SK-N-SH (cell line): ENCODE measurements at regions not wholly inside any gene's neighbourhood (a gene's known extent, or its start where the extent isn't known, plus 50 kb on each side); places are given as distances from the start of the nearest gene placed in this dataset.

ENCODE experiments used
- CTCF ChIA-PET: fragments of 300-600, 350-600 bp; formaldehyde crosslinking; extraction: SDS; loops from one replicate; lab custom pipeline; 2021; lab: Yijun Ruan, JAX
- POLR2A ChIA-PET: fragments of 350-600 bp; sonication (Branson Sonifier 250); formaldehyde crosslinking; extraction: SDS; loops from one replicate; lab custom pipeline; 2020; ENCODE audit warnings: antibody characterized with exemption, inconsistent platforms; lab: Yijun Ruan, JAX
- DNase-seq: peaks from one replicate; pipeline ENCODE4 v3.0.0; 2012
- H2AFZ ChIP-seq: fragments of 200-600 bp; sonication (generic); 2 replicates; pipeline ENCODE4 v1.8.1; 2016; ENCODE audit warnings: antibody characterized with exemption, mild to moderate bottlenecking, low read depth
- H3F3A ChIP-seq: fragments of 200-600 bp; sonication (generic); replicated peaks from 2 replicates; pipeline ENCODE3; 2016; ENCODE audit warnings: antibody characterized with exemption, mild to moderate bottlenecking; ENCODE audit not compliant: insufficient read depth
- H3K27ac ChIP-seq, 2 experiments: fragments of 200-500 bp in 1 of 2; fragments of 200-600 bp in 1 of 2; sonication (Bioruptor generic) in 1 of 2; sonication (generic), shearing (Covaris generic) in 1 of 2; 2 replicates each; pipeline versions ENCODE4 v1.5.1 to v1.6.1; 2014 to 2016; ENCODE audit warnings: low read depth in 2 of 2, inconsistent platforms in 1 of 2, low read length in 1 of 2, mild to moderate bottlenecking in 1 of 2, mixed read lengths in 1 of 2
- H3K27me3 ChIP-seq: fragments of 200-600 bp; sonication (generic), shearing (Covaris generic); 2 replicates; pipeline ENCODE4 v1.6.1; 2016; ENCODE audit warnings: mixed run types; ENCODE audit not compliant: insufficient read depth
- H3K36me3 ChIP-seq, 2 experiments: fragments of 200-500 bp in 1 of 2; fragments of 200-600 bp in 1 of 2; sonication (Bioruptor generic) in 1 of 2; sonication (generic) in 1 of 2; replicated peaks in 1 of 2; 2 replicates each; pipeline versions ENCODE3 to v1.5.1; 2014 to 2016; ENCODE audit warnings: low read length in 1 of 2, mild to moderate bottlenecking in 1 of 2; ENCODE audit not compliant: insufficient read depth in 2 of 2, control insufficient read depth in 1 of 2
- H3K4me1 ChIP-seq, 2 experiments: fragments of 200-500 bp in 1 of 2; fragments of 200-600 bp in 1 of 2; sonication (Bioruptor generic) in 1 of 2; sonication (generic), shearing (Covaris generic) in 1 of 2; 2 replicates each; pipeline versions ENCODE4 v1.5.1 to v1.6.1; 2014 to 2016; ENCODE audit warnings: low read depth in 1 of 2, low read length in 1 of 2, mixed run types in 1 of 2; ENCODE audit not compliant: insufficient read depth in 2 of 2, control insufficient read depth in 1 of 2
- H3K4me2 ChIP-seq: fragments of 200-600 bp; sonication (generic), shearing (Covaris generic); 2 replicates; pipeline ENCODE4 v1.6.1; 2017; ENCODE audit warnings: mixed run types
- H3K4me3 ChIP-seq, 2 experiments: fragments of 200-500 bp in 1 of 2; fragments of 200-600 bp in 1 of 2; sonication (Bioruptor generic) in 1 of 2; sonication (generic), shearing (Covaris generic) in 1 of 2; 2 replicates each; pipeline versions ENCODE4 v1.5.1 to v1.8.1; 2014 to 2016; ENCODE audit warnings: low read depth in 2 of 2, inconsistent platforms in 1 of 2, low read length in 1 of 2, mild to moderate bottlenecking in 1 of 2, mixed read lengths in 1 of 2, moderate library complexity in 1 of 2
- H3K79me2 ChIP-seq: fragments of 200-600 bp; sonication (generic); 2 replicates; pipeline ENCODE4 v1.8.1; 2017; ENCODE audit warnings: mild to moderate bottlenecking; ENCODE audit not compliant: insufficient read depth
- H3K9ac ChIP-seq: fragments of 200-600 bp; sonication (generic); 2 replicates; pipeline ENCODE4 v1.6.1; 2017; ENCODE audit warnings: mixed run types
- H3K9me2 ChIP-seq: fragments of 200-600 bp; sonication (generic); 2 replicates; pipeline ENCODE4 v1.6.1; 2017; ENCODE audit warnings: mixed run types
- H3K9me3 ChIP-seq: fragments of 200-600 bp; sonication (generic); 2 replicates; pipeline ENCODE4 v1.6.1; 2017; ENCODE audit warnings: mixed run types, mild to moderate bottlenecking, moderate library complexity
- H4K20me1 ChIP-seq: fragments of 200-600 bp; sonication (generic); 2 replicates; pipeline ENCODE4 v1.6.1; 2017; ENCODE audit warnings: mild to moderate bottlenecking, mixed run types; ENCODE audit not compliant: insufficient read depth
- CHD2 ChIP-seq: fragments of 150-350 bp; IDR thresholded peaks from 2 replicates; pipeline ENCODE4 v1.6.1; 2018; ENCODE audit warnings: low read length; ENCODE audit not compliant: partially characterized antibody
- ELF1 ChIP-seq: IDR thresholded peaks from 2 replicates; pipeline ENCODE4 v1.4.0; 2012
- EP300 ChIP-seq, 2 experiments: IDR thresholded peaks; 2 replicates each; pipeline versions ENCODE4 v1.4.0 to v1.6.1; 2012; ENCODE audit warnings: borderline replicate concordance in 1 of 2, low read depth in 1 of 2, low read length in 1 of 2
- EZH2phosphoT487 ChIP-seq: fragments of 200-600 bp; sonication (generic); IDR thresholded peaks from 2 replicates; pipeline ENCODE4 v1.6.1; 2017; ENCODE audit warnings: low read depth, mixed run types, mild to moderate bottlenecking, antibody characterized with exemption, moderate library complexity, borderline replicate concordance
- FOSL2 ChIP-seq: IDR thresholded peaks from 2 replicates; pipeline ENCODE4 v1.4.0; 2012; ENCODE audit warnings: low read depth, mild to moderate bottlenecking, moderate library complexity, borderline replicate concordance
- FOXM1 ChIP-seq: IDR thresholded peaks from 2 replicates; pipeline ENCODE4 v1.4.0; 2012; ENCODE audit warnings: low read depth, mild to moderate bottlenecking
- NFIC ChIP-seq: IDR thresholded peaks from 2 replicates; pipeline ENCODE4 v1.4.0; 2012; ENCODE audit warnings: borderline replicate concordance
- NRF1 ChIP-seq: IDR thresholded peaks from 2 replicates; pipeline ENCODE4 v1.6.1; 2012; ENCODE audit warnings: low read depth, mild to moderate bottlenecking, low read length
- PBX3 ChIP-seq: IDR thresholded peaks from 2 replicates; pipeline ENCODE4; 2012
- RCOR1 ChIP-seq: fragments of 150-350 bp; IDR thresholded peaks from 2 replicates; pipeline ENCODE4 v1.6.1; 2017; ENCODE audit warnings: antibody characterized with exemption, low read length
- SMC3 ChIP-seq: IDR thresholded peaks from 2 replicates; pipeline ENCODE4 v1.6.1; 2012; ENCODE audit warnings: low read depth, low read length, improper control_type of control experiment
- TCF12 ChIP-seq: IDR thresholded peaks from 2 replicates; pipeline ENCODE4 v1.4.0; 2012
- USF2 ChIP-seq: fragments of 150-350 bp; IDR thresholded peaks from 2 replicates; pipeline ENCODE4 v1.6.1; 2017; ENCODE audit warnings: antibody characterized with exemption, low read length, low read depth, borderline replicate concordance
- WGBS: methylation state at CpG from one replicate; pipeline ENCODE4 v1.1.6; 2017; ENCODE audit warnings: low lambda C conversion rate; 5-methylcytosine and 5-hydroxymethylcytosine counted together

GRCh38 chr13:109440320-109440719, 346.1 kb downstream of the IRS2 start:
- Histone ChIP-seq H3K27me3 (no peaks in the 10 kb centered on the region), H3F3A (no peaks in the 10 kb centered on the region), H3K4me1 (no peaks in the 10 kb centered on the region; a peak in 1 of 4 replicates), H3K4me2 (no peak overlapping the region), H3K9ac (no peak overlapping the region), H3K27ac (no peak overlapping the region), H2AFZ (no peak overlapping the region), H4K20me1 (no peaks in the 10 kb centered on the region), H3K9me2 (no peaks in the 10 kb centered on the region), H3K9me3 (no peaks in the 10 kb centered on the region), H3K79me2 (no peaks in the 10 kb centered on the region), H3K36me3 (no peaks in the 10 kb centered on the region), H3K4me3 (no peak overlapping the region)
- no peak for TF ChIP-seq FOXM1
- TF ChIP-seq USF2 = no peak
- POLR2A ChIA-PET = no interaction called here
- no peak for DNase-seq
- CTCF ChIA-PET = no interaction called here
- 67% methylated on average over 4 of the region's 4 CpGs for WGBS

GRCh38 chr13:109439813-109440212, 346.6 kb downstream of the IRS2 start:
- no peaks in the 10 kb centered on the region; a peak in 1 of 4 replicates for H3K4me1 ChIP-seq
- WGBS = 89% methylated on average over 6 of the region's 6 CpGs
- TF ChIP-seq CHD2 = no peak
- no peak for TF ChIP-seq EZH2phosphoT487
- no peak overlapping the region for H2AFZ ChIP-seq
- POLR2A ChIA-PET = no interaction called here
- H3K4me2 ChIP-seq = no peak overlapping the region
- no peaks in the 10 kb centered on the region for H3F3A ChIP-seq
- no peaks in the 10 kb centered on the region for H3K36me3 ChIP-seq
- H3K9ac ChIP-seq = no peak overlapping the region
- H3K4me3 ChIP-seq = no peak overlapping the region
- H4K20me1 ChIP-seq = no peaks in the 10 kb centered on the region
- H3K27ac ChIP-seq = no peak overlapping the region
- H3K9me3 ChIP-seq = no peaks in the 10 kb centered on the region
- DNase-seq = no peak
- no peaks in the 10 kb centered on the region for H3K27me3 ChIP-seq
- CTCF ChIA-PET = no interaction called here
- no peaks in the 10 kb centered on the region for H3K9me2 ChIP-seq
- no peaks in the 10 kb centered on the region for H3K79me2 ChIP-seq

GRCh38 chr13:109436841-109437240, 349.5 kb downstream of the IRS2 start:
- Histone ChIP-seq H3K27ac (no peak overlapping the region), H4K20me1 (no peaks in the 10 kb centered on the region), H3K9me2 (no peaks in the 10 kb centered on the region), H2AFZ (no peak overlapping the region), H3K4me1 (no peaks in the 10 kb centered on the region; a peak in 1 of 4 replicates), H3K9ac (no peak overlapping the region), H3K27me3 (no peaks in the 10 kb centered on the region), H3F3A (no peaks in the 10 kb centered on the region), H3K9me3 (no peaks in the 10 kb centered on the region), H3K79me2 (no peaks in the 10 kb centered on the region), H3K36me3 (no peaks in the 10 kb centered on the region), H3K4me3 (no peak overlapping the region), H3K4me2 (no peak overlapping the region)
- 77% methylated on average over 2 of the region's 2 CpGs for WGBS
- ChIA-PET POLR2A (no interaction called here), CTCF (no interaction called here)
- DNase-seq = no peak
- TF ChIP-seq SMC3 (no peak), NRF1 (no peak), TCF12 (no peak), FOSL2 (no peak), RCOR1 (no peak), EP300 (IDR thresholded peaks at IDR 0.05; ENCODE audit: borderline replicate concordance in 1 of 2, low read depth in 1 of 2, low read length in 1 of 2) (no peak), PBX3 (no peak), CHD2 (no peak), FOXM1 (no peak), NFIC (no peak), ELF1 (no peak), USF2 (no peak)
